Activated T-helper 1 cell treated with anti-CD3 and anti-CD28 coated beads, Interleukin-12 subunit alpha, Interleukin-12 subunit beta, Interleukin-2, Interleukin-4 antibody, amounts not matched to agents 30 ng/mL and 10 ng/mL and 1 ng/mL, durations not matched to agents 14 hours and 24 hours and 36 hours (primary cell): ENCODE measurements at regions not wholly inside any gene's neighbourhood (a gene's known extent, or its start where the extent isn't known, plus 50 kb on each side); places are given as distances from the start of the nearest gene placed in this dataset.
"Not testable (repeated sequence)": the region's sequence is repeated elsewhere in the genome, so short reads cannot be mapped to it uniquely, and the experiment has no call there.

Experiments used
- DNase-seq: peaks from one replicate; pipeline ENCODE4 v3.0.0; 2021; ENCODE audit warnings: low spot score
- H3K27ac Mint-ChIP-seq: one replicate; pipeline ENCODE4 v1.8.0; 2021; ENCODE audit warnings: mild to moderate bottlenecking, mixed read lengths
- H3K27me3 Mint-ChIP-seq: one replicate; pipeline ENCODE4 v1.8.0; 2022; ENCODE audit warnings: mild to moderate bottlenecking, moderate library complexity, mixed read lengths; ENCODE audit not compliant: insufficient read depth
- H3K36me3 Mint-ChIP-seq: one replicate; pipeline ENCODE4 v1.8.0; 2021; ENCODE audit warnings: low read depth, mixed read lengths
- H3K4me1 Mint-ChIP-seq: one replicate; pipeline ENCODE4 v1.8.0; 2021; ENCODE audit warnings: low read depth, mixed read lengths
- H3K4me3 Mint-ChIP-seq: one replicate; pipeline ENCODE4 v1.8.0; 2021; ENCODE audit warnings: mild to moderate bottlenecking, moderate library complexity, mixed read lengths
- H3K9me3 Mint-ChIP-seq: one replicate; pipeline ENCODE4 v1.8.0; 2021; ENCODE audit warnings: mixed read lengths
- intact Hi-C: fragments of 100-400 bp; cut with micrococcal nuclease; formaldehyde crosslinking; loops from one replicate; pipeline ENCODE4 v1.15.1; 2024

GRCh38 chr17:51428668-51429495, 168.5 kb downstream of the UTP18 start:
- Mint-ChIP-seq H3K27me3 (no peaks in the 10 kb centered on the region), H3K27ac (peak overlapping the region; percentile 80), H3K4me1 (peaks cover 67% of the 10 kb centered on the region), H3K4me3 (no peak overlapping the region), H3K9me3 (no peaks in the 10 kb centered on the region), H3K36me3 (peaks cover 9% of the 10 kb centered on the region)
- no peak for DNase-seq
- intact Hi-C loops: loop anchor here (5.0 kb wide), 1 partner anchor 33 kb away; no protein-coding TSS in a partner anchor

GRCh38 chr17:51429938-51430337, 169.6 kb downstream of the UTP18 start:
- H3K4me1 Mint-ChIP-seq: peaks cover 77% of the 10 kb centered on the region

DNA sequence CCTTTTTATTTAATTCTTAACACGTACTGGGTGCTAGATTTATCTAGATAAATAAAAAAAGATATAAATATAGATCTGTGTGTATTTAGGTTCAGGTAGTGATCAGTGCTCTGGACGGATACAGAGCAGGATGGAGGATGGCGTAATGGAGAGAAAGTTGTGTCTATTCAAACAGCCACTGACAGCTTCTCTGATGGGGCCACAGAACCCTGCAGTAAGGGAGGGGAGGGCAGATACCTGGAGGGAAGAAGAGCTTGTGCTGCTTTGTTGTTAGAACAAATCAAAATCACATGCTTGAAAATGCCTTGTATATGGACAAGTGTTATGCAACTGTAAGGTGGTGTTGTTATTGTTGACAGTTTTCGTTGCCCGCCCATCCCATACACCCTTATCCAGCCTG, 170.2 kb downstream of the UTP18 start:
- H3K9me3 Mint-ChIP-seq: no peaks in the 10 kb centered on the region
- H3K27ac Mint-ChIP-seq: peak overlapping the region; percentile 77
- no peak overlapping the region for H3K4me3 Mint-ChIP-seq
- H3K27me3 Mint-ChIP-seq: no peaks in the 10 kb centered on the region
- H3K4me1 Mint-ChIP-seq: peaks cover 82% of the 10 kb centered on the region
- no peak for DNase-seq
- peaks cover 12% of the 10 kb centered on the region for H3K36me3 Mint-ChIP-seq
- intact Hi-C loops: no loop called here

More at GRCh38 chr17:51429938-51430337, 169.6 kb downstream of the UTP18 start:
- not testable (repeated sequence) for H3K4me3 Mint-ChIP-seq, DNase-seq, H3K27me3 Mint-ChIP-seq, H3K9me3 Mint-ChIP-seq, H3K36me3 Mint-ChIP-seq
- peak overlapping the region; percentile 77 for H3K27ac Mint-ChIP-seq
- intact Hi-C loops: loop anchor here (5.0 kb wide), 1 partner anchor 32 kb away; no protein-coding TSS in a partner anchor

DNA sequence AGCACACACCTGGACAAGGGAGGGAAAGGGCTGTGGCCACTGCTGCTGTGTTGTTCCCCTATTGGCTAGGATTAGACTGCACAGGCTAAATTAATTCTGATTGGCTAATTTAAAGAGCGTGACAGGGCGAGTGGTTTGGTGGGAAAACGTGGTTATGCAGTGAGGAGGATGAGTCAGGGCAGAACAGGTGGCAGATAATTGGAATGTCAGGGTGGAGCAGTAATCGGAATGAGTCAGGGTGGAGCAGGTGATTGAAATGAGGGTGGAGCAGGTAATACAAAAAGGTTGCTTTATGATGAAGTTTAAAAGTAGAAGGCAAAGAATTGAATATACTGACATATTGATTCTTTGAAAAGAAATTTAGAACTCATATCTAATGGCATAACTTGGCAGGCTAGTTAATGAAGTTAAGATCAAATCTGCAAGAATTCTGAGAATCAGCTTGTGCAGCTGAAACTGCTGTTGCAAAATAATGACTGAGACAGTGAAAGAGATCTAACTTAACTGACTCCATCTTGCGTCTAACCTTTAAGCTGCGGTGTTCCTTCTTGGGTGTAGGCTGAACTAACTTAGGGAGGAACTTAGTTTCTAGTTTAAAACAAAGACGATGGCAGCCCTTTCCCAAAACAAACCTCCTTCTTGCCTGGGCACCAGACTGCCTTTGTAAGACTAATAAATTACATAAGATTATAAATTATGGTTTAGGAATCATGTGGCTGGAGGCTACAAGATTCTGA, 174.3 kb downstream of the UTP18 start:
- no peak for DNase-seq
- intact Hi-C loops: no loop called here
- Mint-ChIP-seq H3K4me1 (peaks cover 58% of the 10 kb centered on the region), H3K36me3 (peaks cover 4% of the 10 kb centered on the region), H3K27ac (peak overlapping the region; percentile 12), H3K4me3 (no peak overlapping the region), H3K9me3 (no peaks in the 10 kb centered on the region), H3K27me3 (no peaks in the 10 kb centered on the region)

DNA sequence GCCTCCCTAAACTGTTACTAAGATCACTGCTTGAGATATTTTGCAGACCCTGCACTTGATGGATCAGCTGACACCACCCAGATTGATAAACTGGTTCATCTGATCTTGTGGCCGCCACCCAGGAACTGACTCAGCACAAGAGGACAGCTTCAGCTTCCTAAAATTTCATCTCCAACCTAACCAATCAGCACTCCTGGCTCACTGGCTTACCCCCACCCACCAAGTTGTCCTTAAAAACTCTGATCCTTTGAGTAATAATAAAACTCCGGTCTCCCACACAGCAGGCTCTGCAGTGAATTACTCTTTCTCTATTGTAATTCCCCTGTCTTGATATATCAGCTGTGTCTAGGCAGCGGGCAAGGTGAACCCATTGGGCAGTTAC, 174.8 kb downstream of the UTP18 start:
- Mint-ChIP-seq H3K9me3 (no peaks in the 10 kb centered on the region), H3K4me1 (peaks cover 56% of the 10 kb centered on the region), H3K27ac (peak overlapping the region; percentile 44), H3K36me3 (peaks cover 4% of the 10 kb centered on the region), H3K4me3 (peak overlapping the region; percentile 33), H3K27me3 (no peaks in the 10 kb centered on the region)
- intact Hi-C loops: no loop called here
- DNase-seq: no peak

- peak overlapping the region; percentile 44 for H3K27ac Mint-ChIP-seq
- DNase-seq: no peak
- intact Hi-C loops: no loop called here
- H3K27me3 Mint-ChIP-seq: no peaks in the 10 kb centered on the region
- peaks cover 51% of the 10 kb centered on the region for H3K4me1 Mint-ChIP-seq
- no peaks in the 10 kb centered on the region for H3K9me3 Mint-ChIP-seq
- H3K4me3 Mint-ChIP-seq: no peak overlapping the region
- peaks cover 4% of the 10 kb centered on the region for H3K36me3 Mint-ChIP-seq
These were observed 175.3 kb downstream of the UTP18 start for GRCh38 chr17:51435641-51436091.

DNA sequence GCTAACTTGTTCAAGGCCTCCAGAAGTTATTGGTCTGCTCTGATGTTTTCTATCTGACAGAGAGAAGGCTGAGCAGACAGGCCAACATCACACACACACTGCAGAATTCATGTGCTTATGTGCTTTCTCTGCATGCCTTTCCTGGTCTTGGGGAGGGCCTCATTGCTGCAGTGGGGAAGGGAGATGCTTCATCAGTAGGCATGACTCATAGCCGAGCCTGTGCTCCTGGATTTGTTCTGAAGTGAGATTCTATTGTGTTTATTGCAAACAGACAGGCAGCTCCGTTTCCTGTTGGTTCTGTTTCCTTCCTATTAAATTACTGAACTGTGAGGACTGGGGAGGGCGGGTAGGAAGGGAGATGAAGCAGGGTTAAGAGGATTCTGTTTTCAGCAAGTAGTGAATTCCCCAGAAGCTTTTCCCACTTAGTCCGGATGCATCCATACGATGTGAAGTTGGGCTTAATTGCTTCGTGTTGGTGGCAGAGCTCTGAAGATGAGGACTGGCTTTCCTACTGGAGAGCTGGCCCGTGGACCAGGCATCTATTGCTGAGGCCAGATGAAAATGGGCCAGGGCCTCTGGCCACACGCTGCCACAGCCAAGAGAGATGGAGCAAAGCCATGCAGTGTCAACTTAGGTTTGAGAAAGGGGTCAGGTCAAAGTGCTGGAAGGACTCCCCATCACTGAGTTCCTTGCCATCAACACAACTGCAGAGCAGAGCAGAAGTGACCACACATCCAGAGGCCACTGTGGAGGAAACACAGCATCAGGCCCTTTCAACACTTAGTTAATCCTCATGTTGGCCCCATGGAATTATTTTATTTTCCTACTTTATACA, 179.3 kb downstream of the UTP18 start:
- H3K27me3 Mint-ChIP-seq: no peaks in the 10 kb centered on the region
- H3K4me1 Mint-ChIP-seq: peaks cover 30% of the 10 kb centered on the region
- peaks cover 4% of the 10 kb centered on the region for H3K36me3 Mint-ChIP-seq
- H3K9me3 Mint-ChIP-seq: peaks cover 6% of the 10 kb centered on the region
- no peak for DNase-seq
- intact Hi-C loops: no loop called here
- H3K4me3 Mint-ChIP-seq: no peak overlapping the region
- H3K27ac Mint-ChIP-seq: peak overlapping the region; percentile 15

GRCh38 chr17:51441431-51441830, 181.1 kb downstream of the UTP18 start:
- Mint-ChIP-seq H3K27ac (no peak overlapping the region), H3K27me3 (no peaks in the 10 kb centered on the region), H3K4me1 (peaks cover 29% of the 10 kb centered on the region), H3K36me3 (no peaks in the 10 kb centered on the region), H3K4me3 (no peak overlapping the region), H3K9me3 (peaks cover 6% of the 10 kb centered on the region)
- DNase-seq: no peak
- intact Hi-C loops: no loop called here

- no peak for DNase-seq
- intact Hi-C loops: no loop called here
- no peak overlapping the region for H3K4me3 Mint-ChIP-seq
- H3K9me3 Mint-ChIP-seq: peaks cover 6% of the 10 kb centered on the region
- peaks cover 31% of the 10 kb centered on the region for H3K4me1 Mint-ChIP-seq
- no peaks in the 10 kb centered on the region for H3K27me3 Mint-ChIP-seq
- no peak overlapping the region for H3K27ac Mint-ChIP-seq
- H3K36me3 Mint-ChIP-seq: no peaks in the 10 kb centered on the region
These were observed 181.9 kb downstream of the UTP18 start for GRCh38 chr17:51442088-51442865.

- Mint-ChIP-seq H3K4me1 (peaks cover 31% of the 10 kb centered on the region), H3K4me3 (no peak overlapping the region), H3K9me3 (peaks cover 10% of the 10 kb centered on the region), H3K27me3 (no peaks in the 10 kb centered on the region), H3K36me3 (no peaks in the 10 kb centered on the region), H3K27ac (no peak overlapping the region)
- DNase-seq: no peak
- intact Hi-C loops: no loop called here
These were observed 183.3 kb downstream of the UTP18 start for GRCh38 chr17:51443646-51444045.

GRCh38 chr17:51445946-51446345, 185.6 kb downstream of the UTP18 start:
- Mint-ChIP-seq H3K4me1 (peaks cover 17% of the 10 kb centered on the region), H3K4me3 (no peak overlapping the region), H3K9me3 (peaks cover 10% of the 10 kb centered on the region), H3K27ac (no peak overlapping the region), H3K27me3 (peaks cover 5% of the 10 kb centered on the region), H3K36me3 (no peaks in the 10 kb centered on the region)
- DNase-seq: no peak
- intact Hi-C loops: no loop called here

- H3K9me3 Mint-ChIP-seq: no peaks in the 10 kb centered on the region
- no peaks in the 10 kb centered on the region for H3K36me3 Mint-ChIP-seq
- H3K4me3 Mint-ChIP-seq: no peak overlapping the region
- DNase-seq: no peak
- no peaks in the 10 kb centered on the region for H3K4me1 Mint-ChIP-seq
- intact Hi-C loops: no loop called here
- peaks cover 10% of the 10 kb centered on the region for H3K27me3 Mint-ChIP-seq
- no peak overlapping the region for H3K27ac Mint-ChIP-seq
These were observed 194.2 kb downstream of the UTP18 start for GRCh38 chr17:51454456-51454978.
